Natural killer cell (primary cell): ENCODE measurements at regions not wholly inside any gene's neighbourhood (a gene's known extent, or its start where the extent isn't known, plus 50 kb on each side); places are given as distances from the start of the nearest gene placed in this dataset.

Experiments
- ATAC-seq, 3 donors: fragments of 150-1000 bp in 2 of 3; fragments of 200-7000 bp in 1 of 3; cut with Tn5 transposase; 1 replicate in 1 of 3; 2 replicates in 2 of 3; pipeline ENCODE4 v1.10.0; 2021; ENCODE audit warnings: mild to moderate bottlenecking in 2 of 3, moderate library complexity in 2 of 3
- DNase-seq, 2 donors: peaks; one replicate each; pipeline versions ENCODE4 v3.0.0 to v3.0.0-alpha.2; 2013 to 2021; ENCODE audit warnings: mixed read lengths in 1 of 2
- H3K27ac ChIP-seq: one replicate; pipeline ENCODE4 v1.5.1; 2013; ENCODE audit warnings: mild to moderate bottlenecking, low read length
- H3K27me3 ChIP-seq: one replicate; pipeline ENCODE4 v1.6.1; 2013; ENCODE audit warnings: low read length; ENCODE audit not compliant: control insufficient read depth, insufficient read depth
- H3K36me3 ChIP-seq: one replicate; pipeline ENCODE4 v1.6.1; 2013; ENCODE audit warnings: low read length; ENCODE audit not compliant: control insufficient read depth, insufficient read depth
- H3K4me1 ChIP-seq: one replicate; pipeline ENCODE4 v1.6.1; 2013; ENCODE audit warnings: low read length; ENCODE audit not compliant: control insufficient read depth, insufficient read depth
- H3K4me3 ChIP-seq: one replicate; pipeline ENCODE4 v1.5.1; 2013; ENCODE audit warnings: low read length
- H3K9me3 ChIP-seq: one replicate; pipeline ENCODE4 v1.6.1; 2013; ENCODE audit warnings: low read length; ENCODE audit not compliant: control insufficient read depth, insufficient read depth
- H3K27ac Mint-ChIP-seq, 2 donors: one replicate each; pipeline ENCODE4 v1.8.0; 2022; ENCODE audit warnings: mild to moderate bottlenecking in 2 of 2, mixed read lengths in 2 of 2, moderate library complexity in 1 of 2
- H3K27me3 Mint-ChIP-seq, 2 donors: one replicate each; pipeline ENCODE4 v1.8.0; 2022; ENCODE audit warnings: low read depth in 2 of 2, mixed read lengths in 2 of 2
- H3K36me3 Mint-ChIP-seq: one replicate; pipeline ENCODE4 v1.8.0; 2022; ENCODE audit warnings: mixed read lengths
- H3K4me1 Mint-ChIP-seq, 2 donors: one replicate each; pipeline ENCODE4 v1.8.0; 2022; ENCODE audit warnings: mixed read lengths in 2 of 2
- H3K4me3 Mint-ChIP-seq: one replicate; pipeline ENCODE4 v1.8.0; 2022; ENCODE audit warnings: mild to moderate bottlenecking, moderate library complexity, mixed read lengths
- H3K9me3 Mint-ChIP-seq, 2 donors: one replicate each; pipeline ENCODE4 v1.8.0; 2022; ENCODE audit warnings: mixed read lengths in 2 of 2
- CTCF ChIP-seq: fragments of 200-600 bp; IDR thresholded peaks from one replicate; pipeline ENCODE4 v1.8.0; 2022; ENCODE audit warnings: antibody characterized with exemption
- WGBS: methylation state at CpG from one replicate; pipeline ENCODE4 v1.1.7; 2013; ENCODE audit warnings: missing lambda C conversion rate; ENCODE audit not compliant: insufficient coverage; 5-methylcytosine and 5-hydroxymethylcytosine counted together
- intact Hi-C: fragments of 100-400 bp; cut with micrococcal nuclease; formaldehyde crosslinking; loops from one replicate; pipeline ENCODE4 v1.14.2; 2022

- no peaks in the 10 kb centered on the region for H3K27me3 Mint-ChIP-seq
- DNase-seq (no peak), ATAC-seq (no peak)
- no peak overlapping the region for H3K4me3 ChIP-seq
- WGBS = 78% methylated on average over 6 of the region's 6 CpGs
- H3K27me3 ChIP-seq = no peaks in the 10 kb centered on the region
- H3K9me3 Mint-ChIP-seq = peaks cover 21 to 27% of the 10 kb centered on the region in 2 donors
- no peaks in the 10 kb centered on the region for H3K4me1 ChIP-seq
- peaks cover 3% of the 10 kb centered on the region for H3K9me3 ChIP-seq
- no peaks in the 10 kb centered on the region for H3K4me1 Mint-ChIP-seq
- peaks cover 6% of the 10 kb centered on the region for H3K36me3 Mint-ChIP-seq
- no peak overlapping the region for H3K27ac Mint-ChIP-seq
- TF ChIP-seq CTCF = no peak
- no peaks in the 10 kb centered on the region for H3K36me3 ChIP-seq
- intact Hi-C loops = no loop called here
- H3K27ac ChIP-seq = no peak overlapping the region
- H3K4me3 Mint-ChIP-seq = no peak overlapping the region
Measured at GRCh38 chr3:162601101-162601670, 1104.6 kb downstream of the OTOL1 start.

GRCh38 chr3:162602619-162603018 is 1106.0 kb downstream of the OTOL1 start:
- H3K27ac Mint-ChIP-seq = no peak overlapping the region
- H3K4me3 ChIP-seq = no peak overlapping the region
- peaks cover 24 to 27% of the 10 kb centered on the region in 2 donors for H3K9me3 Mint-ChIP-seq
- H3K4me1 Mint-ChIP-seq = no peaks in the 10 kb centered on the region
- ATAC-seq (no peak), DNase-seq (no peak)
- H3K27me3 ChIP-seq = no peaks in the 10 kb centered on the region
- no peaks in the 10 kb centered on the region for H3K36me3 ChIP-seq
- H3K9me3 ChIP-seq = peaks cover 5% of the 10 kb centered on the region
- H3K36me3 Mint-ChIP-seq = peaks cover 6% of the 10 kb centered on the region
- intact Hi-C loops = no loop called here
- no peak for TF ChIP-seq CTCF
- 80% methylated on average over 3 of the region's 3 CpGs for WGBS
- no peak overlapping the region for H3K4me3 Mint-ChIP-seq
- no peaks in the 10 kb centered on the region for H3K27me3 Mint-ChIP-seq
- no peak overlapping the region for H3K27ac ChIP-seq
- no peaks in the 10 kb centered on the region for H3K4me1 ChIP-seq

- no peak for DNase-seq
Measured at GRCh38 chr3:162605651-162606204, 1109.1 kb downstream of the OTOL1 start.

More at GRCh38 chr3:162605651-162606204, 1109.1 kb downstream of the OTOL1 start:
- Mint-ChIP-seq H3K27me3 (no peaks in the 10 kb centered on the region), H3K4me3 (no peak overlapping the region), H3K9me3 (peaks cover 25% of the 10 kb centered on the region in 2 donors), H3K27ac (no peak overlapping the region), H3K4me1 (no peaks in the 10 kb centered on the region), H3K36me3 (no peaks in the 10 kb centered on the region)
- no peaks in the 10 kb centered on the region for H3K4me1 ChIP-seq
- no peak for TF ChIP-seq CTCF
- H3K27ac ChIP-seq = no peak overlapping the region
- intact Hi-C loops = no loop called here
- 67% methylated on average over 4 of the region's 4 CpGs for WGBS
- H3K36me3 ChIP-seq = no peaks in the 10 kb centered on the region
- H3K4me3 ChIP-seq = no peak overlapping the region
- H3K9me3 ChIP-seq = peaks cover 5% of the 10 kb centered on the region
- H3K27me3 ChIP-seq = no peaks in the 10 kb centered on the region
- ATAC-seq = no peak
